ENCODE measurements at regions not wholly inside any gene's neighbourhood (a gene's known extent, or its start where the extent isn't known, plus 50 kb on each side); places are given as distances from the start of the nearest gene placed in this dataset.
"Not testable (repeated sequence)": the region's sequence is repeated elsewhere in the genome, so short reads cannot be mapped to it uniquely, and the experiment has no call there.

DNA sequence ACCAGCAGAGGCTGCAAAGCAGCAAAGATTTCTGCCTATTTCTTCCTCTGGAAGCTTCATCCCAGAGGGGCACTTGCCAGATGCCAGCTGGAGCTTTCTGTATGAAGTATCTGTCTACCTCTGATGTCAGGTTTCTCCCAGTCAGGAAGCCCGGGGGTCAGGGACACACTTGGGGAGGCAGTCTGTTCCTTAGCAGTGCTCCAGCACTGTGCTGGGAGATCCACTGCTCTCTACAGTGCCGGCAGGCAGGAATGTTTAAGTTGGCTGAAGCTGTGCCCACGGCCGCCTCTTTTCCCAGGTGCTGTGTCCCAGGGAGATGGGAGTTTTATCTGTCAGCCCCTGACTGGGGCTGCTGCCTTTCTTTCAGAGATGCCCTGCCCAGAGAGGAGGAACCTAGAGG, 631.1 kb upstream of the HTR1E start:
- Histone ChIP-seq H3K9me3 (no peaks in the 10 kb centered on the region), H3K36me3 (no peaks in the 10 kb centered on the region), H3K4me1 (replicated peaks) (no peaks in the 10 kb centered on the region), H3K4me3 (no peak overlapping the region), H3K27me3 (replicated peaks; ENCODE audit: insufficient read depth) (no peaks in the 10 kb centered on the region), H3K27ac (no peak overlapping the region)
- intact Hi-C loops (cut with DNase I) = no loop called here
- no peak for DNase-seq (ENCODE audit: low spot score)
- WGBS = 68% methylated on average over 4 of the region's 4 CpGs
- no peak for TF ChIP-seq CTCF (IDR thresholded peaks at IDR 0.05)
- no peak for TF ChIP-seq POLR2A (IDR thresholded peaks at IDR 0.05)
- no peak for TF ChIP-seq POLR2AphosphoS5 (IDR thresholded peaks at IDR 0.05)

GRCh38 chr6:86285876-86286275, 643.2 kb upstream of the SYNCRIP start:
- intact Hi-C loops (cut with DNase I) = no loop called here
- H3K36me3 ChIP-seq = no peaks in the 10 kb centered on the region
- no peak overlapping the region for H3K4me3 ChIP-seq
- no peak for TF ChIP-seq POLR2AphosphoS5 (IDR thresholded peaks at IDR 0.05)
- TF ChIP-seq CTCF (IDR thresholded peaks at IDR 0.05) = no peak
- no peak for TF ChIP-seq POLR2A (IDR thresholded peaks at IDR 0.05)
- H3K27me3 ChIP-seq (replicated peaks; ENCODE audit: insufficient read depth) = no peaks in the 10 kb centered on the region
- H3K4me1 ChIP-seq (replicated peaks) = no peaks in the 10 kb centered on the region
- no peaks in the 10 kb centered on the region for H3K9me3 ChIP-seq
- no peak for DNase-seq (ENCODE audit: low spot score)
- H3K27ac ChIP-seq = no peak overlapping the region

DNA sequence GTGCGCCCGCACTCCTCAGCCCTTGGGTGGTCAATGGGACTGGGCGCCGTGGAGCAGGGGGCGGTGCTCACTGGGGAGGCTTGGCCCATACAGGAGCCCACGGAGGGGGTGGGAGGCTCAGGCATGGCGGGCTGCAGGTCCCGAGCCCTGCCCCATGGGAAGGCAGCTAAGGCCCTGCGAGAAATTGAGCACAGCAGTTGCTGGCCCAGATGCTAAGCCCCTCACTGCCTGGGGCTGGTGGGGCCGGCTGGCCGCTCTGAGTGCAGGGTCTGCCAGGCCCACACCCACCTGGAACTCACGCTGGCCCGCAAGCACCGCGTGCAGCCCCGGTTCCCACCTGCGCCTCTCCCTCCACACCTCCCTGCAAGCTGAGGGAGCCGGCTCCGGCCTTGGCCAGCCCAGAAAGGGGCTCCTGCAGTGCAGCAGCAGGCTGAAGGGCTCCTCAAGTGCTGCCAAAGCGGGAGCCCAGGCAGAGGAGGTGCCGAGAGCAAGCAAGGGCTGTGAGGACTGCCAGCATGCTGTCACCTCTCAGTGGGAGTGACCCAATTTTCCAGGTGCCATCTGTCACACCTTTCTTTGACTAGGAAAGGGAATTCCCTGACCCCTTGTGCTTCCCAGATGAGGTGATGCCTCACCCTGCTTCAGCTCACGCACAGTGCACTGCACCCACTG, 642.3 kb upstream of the SYNCRIP start:
- DNase-seq (ENCODE audit: low spot score); H3K36me3 ChIP-seq; H3K9me3 ChIP-seq; H3K27me3 ChIP-seq (replicated peaks; ENCODE audit: insufficient read depth); intact Hi-C loops (cut with DNase I); H3K27ac ChIP-seq; H3K4me1 ChIP-seq (replicated peaks); H3K4me3 ChIP-seq: not testable (repeated sequence)
- WGBS = 91% methylated on average over 11 of the region's 22 CpGs

DNA sequence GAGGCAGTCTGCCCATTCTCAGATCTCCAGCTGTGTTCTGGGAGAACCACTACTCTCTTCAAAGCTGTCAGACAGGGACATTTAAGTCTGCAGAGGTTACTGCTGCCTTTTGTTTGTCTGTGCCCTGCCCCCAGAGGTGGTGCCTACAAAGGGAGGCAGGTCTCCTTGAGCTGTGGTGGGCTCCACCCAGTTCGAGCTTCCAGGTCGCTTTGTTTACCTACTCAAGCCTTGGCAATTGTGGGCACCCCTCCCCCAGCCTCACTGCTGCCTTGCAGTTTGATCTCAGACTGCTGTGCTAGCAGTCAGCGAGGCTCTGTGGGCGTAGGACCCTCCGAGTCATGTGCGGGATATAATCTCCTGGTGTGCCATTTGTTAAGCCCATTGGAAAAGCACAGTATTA, 640.9 kb upstream of the SYNCRIP start:
- H3K4me3 ChIP-seq; H3K27me3 ChIP-seq (replicated peaks; ENCODE audit: insufficient read depth); intact Hi-C loops (cut with DNase I); H3K9me3 ChIP-seq; DNase-seq (ENCODE audit: low spot score); H3K27ac ChIP-seq; H3K36me3 ChIP-seq; H3K4me1 ChIP-seq (replicated peaks): not testable (repeated sequence)
- 99% methylated on average over 6 of the region's 6 CpGs for WGBS

DNA sequence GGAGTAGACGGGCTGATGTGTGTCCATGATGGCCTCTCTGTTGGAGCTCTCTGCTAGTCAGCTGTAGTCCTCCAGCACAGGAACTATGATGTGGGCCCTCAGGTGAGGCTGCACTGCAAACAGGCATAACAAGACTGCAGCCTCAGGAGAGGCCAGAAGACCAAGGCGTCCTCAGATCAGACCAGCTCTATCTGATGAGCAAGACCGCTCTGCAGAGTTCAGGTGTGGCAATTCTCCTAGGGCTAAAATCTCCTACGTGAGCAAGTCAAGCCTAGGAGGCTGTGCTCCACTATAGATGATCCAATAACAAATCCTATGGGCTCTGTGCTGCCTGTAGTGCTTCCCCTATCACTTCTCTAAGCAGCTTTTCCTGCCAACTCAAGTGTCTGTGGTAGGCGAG, 633.4 kb upstream of the SYNCRIP start:
- Histone ChIP-seq H3K36me3 (no peaks in the 10 kb centered on the region), H3K4me3 (no peak overlapping the region), H3K27me3 (replicated peaks; ENCODE audit: insufficient read depth) (no peaks in the 10 kb centered on the region), H3K4me1 (replicated peaks) (no peaks in the 10 kb centered on the region), H3K27ac (no peak overlapping the region), H3K9me3 (no peaks in the 10 kb centered on the region)
- TF ChIP-seq POLR2AphosphoS5 (IDR thresholded peaks at IDR 0.05) = no peak
- TF ChIP-seq POLR2A (IDR thresholded peaks at IDR 0.05) = no peak
- TF ChIP-seq CTCF (IDR thresholded peaks at IDR 0.05) = no peak
- 90% methylated on average over 5 of the region's 5 CpGs for WGBS
- no peak for DNase-seq (ENCODE audit: low spot score)
- intact Hi-C loops (cut with DNase I) = no loop called here

- 83% methylated on average over 2 of the region's 2 CpGs for WGBS
- H3K4me3 ChIP-seq = no peak overlapping the region
- no peaks in the 10 kb centered on the region for H3K9me3 ChIP-seq
- no peak for DNase-seq (ENCODE audit: low spot score)
- intact Hi-C loops (cut with DNase I) = no loop called here
- TF ChIP-seq CTCF (IDR thresholded peaks at IDR 0.05) (no peak), POLR2A (IDR thresholded peaks at IDR 0.05) (no peak), POLR2AphosphoS5 (IDR thresholded peaks at IDR 0.05) (no peak)
- no peaks in the 10 kb centered on the region for H3K36me3 ChIP-seq
- H3K4me1 ChIP-seq (replicated peaks) = no peaks in the 10 kb centered on the region
- no peak overlapping the region for H3K27ac ChIP-seq
- no peaks in the 10 kb centered on the region for H3K27me3 ChIP-seq (replicated peaks; ENCODE audit: insufficient read depth)
Observed at GRCh38 chr6:86273936-86274335, 631.2 kb upstream of the SYNCRIP start.

Data from prostate gland (tissue), 2 donors.